GM12878 (cell line): ENCODE measurements at regions not wholly inside any gene's neighbourhood (a gene's known extent, or its start where the extent isn't known, plus 50 kb on each side); places are given as distances from the start of the nearest gene placed in this dataset.

Source experiments
- CTCF ChIP-seq, 3 experiments: IDR thresholded peaks in 2 of 3; conservative IDR thresholded peaks in 1 of 3; 2 replicates each; pipeline ENCODE4 v1.5.1; 2011; ENCODE audit warnings: low read depth in 3 of 3, low read length in 3 of 3, mild to moderate bottlenecking in 3 of 3, control low read depth in 2 of 3, moderate library complexity in 2 of 3, inconsistent platforms in 1 of 3, mixed read lengths in 1 of 3; ENCODE audit not compliant: control insufficient read depth in 2 of 3, insufficient read depth in 1 of 3; ENCODE audit errors: extremely low read depth in 1 of 3
- POLR2AphosphoS5 ChIP-seq: IDR thresholded peaks from 2 replicates; pipeline ENCODE4 v1.6.1; 2011; ENCODE audit warnings: mild to moderate bottlenecking, low read length, inconsistent platforms

GRCh38 chr15:38638126-38638525 lies 73.5 kb upstream of the RASGRP1 start:
- no peak for TF ChIP-seq CTCF (IDR thresholded peaks at IDR 0.05 in 2 of 3, conservative IDR thresholded peaks at IDR 0.05 in 1 of 3; ENCODE audit: control insufficient read depth in 2 of 3, extremely low read depth in 1 of 3, insufficient read depth in 1 of 3, low read depth in 3 of 3, low read length in 3 of 3)
- TF ChIP-seq POLR2AphosphoS5 = no peak
